Neural progenitor cell (in vitro differentiated cells): ENCODE measurements at regions not wholly inside any gene's neighbourhood (a gene's known extent, or its start where the extent isn't known, plus 50 kb on each side); places are given as distances from the start of the nearest gene placed in this dataset.

ENCODE experiments used
- EZH2 ChIP-seq: fragments of 200-600 bp; sonication (generic); IDR thresholded peaks from 2 replicates; pipeline ENCODE4 v1.6.1; 2017; ENCODE audit warnings: antibody characterized with exemption, mild to moderate bottlenecking, moderate library complexity
- EZH2phosphoT487 ChIP-seq: fragments of 200-600 bp; sonication (generic); IDR thresholded peaks from 2 replicates; pipeline ENCODE4 v1.6.1; 2017; ENCODE audit warnings: antibody characterized with exemption
- TF ChIP-seq, protein P1 (sequence below): fragments of 200-600 bp; sonication (generic); IDR thresholded peaks from 2 replicates; pipeline ENCODE4 v1.5.1; 2017; ENCODE audit warnings: antibody characterized with exemption, mild to moderate bottlenecking

DNA sequence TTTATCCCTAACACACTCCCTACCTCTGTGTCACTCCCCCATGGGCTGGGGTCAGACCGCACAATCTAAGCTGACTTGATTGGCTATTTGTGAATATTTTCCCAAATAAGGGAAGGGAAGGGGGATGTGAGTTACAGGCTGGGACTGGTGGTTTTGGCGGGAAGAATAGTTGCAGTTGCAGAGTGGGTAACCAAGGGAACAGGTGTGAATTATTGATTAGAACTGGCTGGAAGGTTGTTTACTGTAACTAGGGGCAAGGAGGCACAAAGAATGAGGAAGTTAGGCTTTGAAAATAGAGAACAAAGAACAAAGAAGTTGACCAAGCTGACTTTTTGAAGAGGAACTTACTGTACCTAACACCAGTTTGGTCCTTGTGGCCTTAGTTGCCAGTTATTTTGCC lies 88.0 kb upstream of the XAGE2 start:
- TF ChIP-seq, protein P1, sequence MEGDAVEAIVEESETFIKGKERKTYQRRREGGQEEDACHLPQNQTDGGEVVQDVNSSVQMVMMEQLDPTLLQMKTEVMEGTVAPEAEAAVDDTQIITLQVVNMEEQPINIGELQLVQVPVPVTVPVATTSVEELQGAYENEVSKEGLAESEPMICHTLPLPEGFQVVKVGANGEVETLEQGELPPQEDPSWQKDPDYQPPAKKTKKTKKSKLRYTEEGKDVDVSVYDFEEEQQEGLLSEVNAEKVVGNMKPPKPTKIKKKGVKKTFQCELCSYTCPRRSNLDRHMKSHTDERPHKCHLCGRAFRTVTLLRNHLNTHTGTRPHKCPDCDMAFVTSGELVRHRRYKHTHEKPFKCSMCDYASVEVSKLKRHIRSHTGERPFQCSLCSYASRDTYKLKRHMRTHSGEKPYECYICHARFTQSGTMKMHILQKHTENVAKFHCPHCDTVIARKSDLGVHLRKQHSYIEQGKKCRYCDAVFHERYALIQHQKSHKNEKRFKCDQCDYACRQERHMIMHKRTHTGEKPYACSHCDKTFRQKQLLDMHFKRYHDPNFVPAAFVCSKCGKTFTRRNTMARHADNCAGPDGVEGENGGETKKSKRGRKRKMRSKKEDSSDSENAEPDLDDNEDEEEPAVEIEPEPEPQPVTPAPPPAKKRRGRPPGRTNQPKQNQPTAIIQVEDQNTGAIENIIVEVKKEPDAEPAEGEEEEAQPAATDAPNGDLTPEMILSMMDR: no peak
- no peak for TF ChIP-seq EZH2
- TF ChIP-seq EZH2phosphoT487: no peak
